ENCODE measurements at regions not wholly inside any gene's neighbourhood (a gene's known extent, or its start where the extent isn't known, plus 50 kb on each side); places are given as distances from the start of the nearest gene placed in this dataset.

- TF ChIP-seq CTCF (IDR thresholded peaks at IDR 0.05; ENCODE audit: poor library complexity) (no peak), EZH2phosphoT487 (IDR thresholded peaks at IDR 0.05; ENCODE audit: low read depth, severe bottlenecking, unreplicated experiment) (no peak), EZH2 (IDR thresholded peaks at IDR 0.05; ENCODE audit: borderline replicate concordance) (no peak)
Observed at GRCh38 chr5:56588131-56588487, 227.2 kb upstream of the MAP3K1 start.
